ENCODE measurements at regions not wholly inside any gene's neighbourhood (a gene's known extent, or its start where the extent isn't known, plus 50 kb on each side); places are given as distances from the start of the nearest gene placed in this dataset.
"Not testable (repeated sequence)": the region's sequence is repeated elsewhere in the genome, so short reads cannot be mapped to it uniquely, and the experiment has no call there.

DNA sequence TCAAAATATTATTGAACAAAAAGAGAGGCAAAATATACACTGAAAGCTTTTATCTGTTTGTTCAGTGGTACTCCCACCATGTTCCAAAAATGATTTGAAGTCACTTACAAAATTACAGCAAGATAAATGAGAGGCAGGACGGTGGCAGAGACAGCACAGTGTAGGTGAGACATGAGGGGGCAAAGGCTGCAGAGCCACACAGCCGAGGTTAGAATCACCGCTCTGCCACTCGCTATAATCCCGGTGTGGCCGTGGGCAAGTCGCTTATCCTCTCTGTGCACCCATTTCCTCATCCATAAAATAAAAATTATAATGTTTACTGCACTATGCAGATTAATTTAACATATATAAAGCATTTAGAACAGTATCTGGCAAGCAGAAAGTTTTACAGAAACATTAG, 140.1 kb upstream of the BEND6 start (continued):
- TF ChIP-seq, protein P1, sequence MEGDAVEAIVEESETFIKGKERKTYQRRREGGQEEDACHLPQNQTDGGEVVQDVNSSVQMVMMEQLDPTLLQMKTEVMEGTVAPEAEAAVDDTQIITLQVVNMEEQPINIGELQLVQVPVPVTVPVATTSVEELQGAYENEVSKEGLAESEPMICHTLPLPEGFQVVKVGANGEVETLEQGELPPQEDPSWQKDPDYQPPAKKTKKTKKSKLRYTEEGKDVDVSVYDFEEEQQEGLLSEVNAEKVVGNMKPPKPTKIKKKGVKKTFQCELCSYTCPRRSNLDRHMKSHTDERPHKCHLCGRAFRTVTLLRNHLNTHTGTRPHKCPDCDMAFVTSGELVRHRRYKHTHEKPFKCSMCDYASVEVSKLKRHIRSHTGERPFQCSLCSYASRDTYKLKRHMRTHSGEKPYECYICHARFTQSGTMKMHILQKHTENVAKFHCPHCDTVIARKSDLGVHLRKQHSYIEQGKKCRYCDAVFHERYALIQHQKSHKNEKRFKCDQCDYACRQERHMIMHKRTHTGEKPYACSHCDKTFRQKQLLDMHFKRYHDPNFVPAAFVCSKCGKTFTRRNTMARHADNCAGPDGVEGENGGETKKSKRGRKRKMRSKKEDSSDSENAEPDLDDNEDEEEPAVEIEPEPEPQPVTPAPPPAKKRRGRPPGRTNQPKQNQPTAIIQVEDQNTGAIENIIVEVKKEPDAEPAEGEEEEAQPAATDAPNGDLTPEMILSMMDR (IDR thresholded peaks at IDR 0.05 in 2 of 3, conservative IDR thresholded peaks at IDR 0.05 in 1 of 3; ENCODE audit: borderline replicate concordance in 1 of 3, insufficient read depth in 1 of 3, low read depth in 2 of 3, low read length in 2 of 3): no peak
- no peak for TF ChIP-seq EZH2 (IDR thresholded peaks at IDR 0.05)
- TF ChIP-seq, protein P2, sequence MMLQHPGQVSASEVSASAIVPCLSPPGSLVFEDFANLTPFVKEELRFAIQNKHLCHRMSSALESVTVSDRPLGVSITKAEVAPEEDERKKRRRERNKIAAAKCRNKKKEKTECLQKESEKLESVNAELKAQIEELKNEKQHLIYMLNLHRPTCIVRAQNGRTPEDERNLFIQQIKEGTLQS (IDR thresholded peaks at IDR 0.05): no peak
- TF ChIP-seq POLR2A (IDR thresholded peaks at IDR 0.05; ENCODE audit: borderline replicate concordance, extremely low read depth, insufficient read depth, insufficient read length): no peak

DNA sequence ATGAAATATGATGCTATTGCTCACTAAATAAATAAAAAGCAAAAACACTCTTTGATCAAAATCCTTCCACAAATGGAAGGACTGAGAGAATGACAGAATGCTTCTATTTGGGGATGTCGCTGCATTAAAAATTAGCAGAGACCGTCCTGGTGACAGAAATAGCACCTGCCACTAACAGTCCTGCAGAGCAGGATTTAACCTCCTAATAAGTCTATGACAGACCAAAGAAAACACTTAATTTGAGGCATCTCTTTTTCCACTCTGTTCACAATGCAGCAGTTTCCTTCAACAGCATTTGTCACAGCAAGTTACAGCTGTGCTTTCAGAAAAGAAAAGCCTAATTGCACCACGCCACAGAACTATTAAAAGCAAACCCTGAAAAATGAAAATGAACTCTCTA, 140.6 kb upstream of the BEND6 start:
- RAD21 ChIA-PET (ENCODE audit: low non-redundant PET in 1 of 2, low total read pairs in 2 of 2, uncharacterized antibody in 2 of 2, unreplicated experiment in 2 of 2): no interaction called here
- Histone ChIP-seq H3K27me3 (ENCODE audit: insufficient read depth, low read length) (no peaks in the 10 kb centered on the region), H4K20me1 (ENCODE audit: insufficient read depth) (no peaks in the 10 kb centered on the region), H3K4me3 (replicated peaks in 1 of 2; ENCODE audit: low read depth in 1 of 2, low read length in 2 of 2) (no peak overlapping the region), H3K27ac (ENCODE audit: low read depth, low read length) (no peak overlapping the region), H3K4me1 (ENCODE audit: control insufficient read depth in 1 of 2, insufficient read depth in 2 of 2, low read length in 2 of 2) (peaks cover 9 to 14% of the 10 kb centered on the region in 2 experiments), H2AFZ (ENCODE audit: low read depth, low read length, poor library complexity, severe bottlenecking) (no peak overlapping the region), H3K79me2 (ENCODE audit: insufficient read depth, low read length) (peaks cover 92% of the 10 kb centered on the region), H3K4me2 (ENCODE audit: low read length) (no peak overlapping the region), H3K9ac (ENCODE audit: low read length) (no peak overlapping the region), H3K36me3 (ENCODE audit: control insufficient read depth in 1 of 2, insufficient read depth in 2 of 2, low read length in 2 of 2) (no peaks in the 10 kb centered on the region), H3K9me2 (ENCODE audit: insufficient read depth) (no peaks in the 10 kb centered on the region), H3K9me3 (ENCODE audit: control insufficient read depth in 1 of 2, insufficient read depth in 1 of 2, low read depth in 1 of 2, low read length in 2 of 2) (no peaks in the 10 kb centered on the region)
- ATAC-seq: no peak
- TF ChIP-seq SP1 (IDR thresholded peaks at IDR 0.05; ENCODE audit: low read depth) (no peak), EGR1 (IDR thresholded peaks at IDR 0.05; ENCODE audit: low read depth) (no peak), SRF (IDR thresholded peaks at IDR 0.05; ENCODE audit: low read depth) (no peak), ELF1 (IDR thresholded peaks at IDR 0.05; ENCODE audit: borderline replicate concordance, low read depth) (no peak), TCF7L2 (IDR thresholded peaks at IDR 0.05; ENCODE audit: borderline replicate concordance, extremely low read depth, insufficient read depth, insufficient read length) (no peak), ZNF274 (IDR thresholded peaks at IDR 0.05; ENCODE audit: low read depth, low read length) (no peak), EZH2phosphoT487 (IDR thresholded peaks at IDR 0.05; ENCODE audit: borderline replicate concordance) (no peak), CEBPB (IDR thresholded peaks at IDR 0.05; ENCODE audit: low read depth) (no peak), CBX3 (IDR thresholded peaks at IDR 0.05; ENCODE audit: low read depth) (no peak), JUND (IDR thresholded peaks at IDR 0.05) (no peak), FOSL1 (IDR thresholded peaks at IDR 0.05; ENCODE audit: low read depth) (no peak), SIN3A (IDR thresholded peaks at IDR 0.05; ENCODE audit: low read depth) (no peak)
- TF ChIP-seq, protein P3, sequence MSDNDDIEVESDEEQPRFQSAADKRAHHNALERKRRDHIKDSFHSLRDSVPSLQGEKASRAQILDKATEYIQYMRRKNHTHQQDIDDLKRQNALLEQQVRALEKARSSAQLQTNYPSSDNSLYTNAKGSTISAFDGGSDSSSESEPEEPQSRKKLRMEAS (IDR thresholded peaks at IDR 0.05): no peak
- TF ChIP-seq, protein P2 (IDR thresholded peaks at IDR 0.05): no peak
- TF ChIP-seq, protein P1 (IDR thresholded peaks at IDR 0.05 in 2 of 3, conservative IDR thresholded peaks at IDR 0.05 in 1 of 3; ENCODE audit: borderline replicate concordance in 1 of 3, insufficient read depth in 1 of 3, low read depth in 2 of 3, low read length in 2 of 3): no peak
- BruUV-seq (replicated peaks): no TSS peak
- intact Hi-C loops (cut with micrococcal nuclease): no loop called here
- POLR2A ChIA-PET: no interaction called here
- no peak for DNase-seq (ENCODE audit: low read depth, low spot score)
- CTCF ChIA-PET: no interaction called here

DNA sequence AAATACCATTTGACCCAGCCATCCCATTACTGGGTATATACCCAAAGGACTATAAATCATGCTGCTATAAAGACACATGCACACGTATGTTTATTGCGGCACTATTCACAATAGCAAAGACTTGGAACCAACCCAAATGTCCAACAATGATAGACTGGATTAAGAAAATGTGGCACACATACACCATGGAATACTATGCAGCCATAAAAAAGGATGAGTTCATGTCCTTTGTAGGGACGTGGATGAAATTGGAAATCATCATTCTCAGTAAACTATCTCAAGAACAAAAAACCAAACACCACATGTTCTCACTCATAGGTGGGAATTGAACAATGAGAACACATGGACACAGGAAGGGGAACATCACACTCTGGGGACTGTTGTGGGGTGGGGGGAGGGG, 142.1 kb upstream of the BEND6 start:
- H3K9ac ChIP-seq (ENCODE audit: low read length); RAD21 ChIA-PET (ENCODE audit: low non-redundant PET in 1 of 2, low total read pairs in 2 of 2, uncharacterized antibody in 2 of 2, unreplicated experiment in 2 of 2); BruUV-seq (replicated peaks); intact Hi-C loops (cut with micrococcal nuclease); ATAC-seq; H2AFZ ChIP-seq (ENCODE audit: low read depth, low read length, poor library complexity, severe bottlenecking); H3K36me3 ChIP-seq (ENCODE audit: control insufficient read depth in 1 of 2, insufficient read depth in 2 of 2, low read length in 2 of 2); H3K9me3 ChIP-seq (ENCODE audit: control insufficient read depth in 1 of 2, insufficient read depth in 1 of 2, low read depth in 1 of 2, low read length in 2 of 2); POLR2A ChIA-PET; H3K27ac ChIP-seq (ENCODE audit: low read depth, low read length); H3K4me2 ChIP-seq (ENCODE audit: low read length); H3K27me3 ChIP-seq (ENCODE audit: insufficient read depth, low read length); H3K4me3 ChIP-seq (replicated peaks in 1 of 2; ENCODE audit: low read depth in 1 of 2, low read length in 2 of 2); CTCF ChIA-PET; H3K9me2 ChIP-seq (ENCODE audit: insufficient read depth); DNase-seq (ENCODE audit: low read depth, low spot score); H4K20me1 ChIP-seq (ENCODE audit: insufficient read depth): not testable (repeated sequence)
- H3K4me1 ChIP-seq (ENCODE audit: control insufficient read depth in 1 of 2, insufficient read depth in 2 of 2, low read length in 2 of 2): peaks cover 23 to 24% of the 10 kb centered on the region in 2 experiments
- H3K79me2 ChIP-seq (ENCODE audit: insufficient read depth, low read length): peaks cover 92% of the 10 kb centered on the region
